NCI-H446 (cell line): ENCODE measurements at regions not wholly inside any gene's neighbourhood (a gene's known extent, or its start where the extent isn't known, plus 50 kb on each side); places are given as distances from the start of the nearest gene placed in this dataset.

ENCODE experiments used
- DNase-seq, 2 experiments: peaks; one replicate each; lab custom pipeline; 2025; lab: John Stamatoyannopoulos, UW

DNA sequence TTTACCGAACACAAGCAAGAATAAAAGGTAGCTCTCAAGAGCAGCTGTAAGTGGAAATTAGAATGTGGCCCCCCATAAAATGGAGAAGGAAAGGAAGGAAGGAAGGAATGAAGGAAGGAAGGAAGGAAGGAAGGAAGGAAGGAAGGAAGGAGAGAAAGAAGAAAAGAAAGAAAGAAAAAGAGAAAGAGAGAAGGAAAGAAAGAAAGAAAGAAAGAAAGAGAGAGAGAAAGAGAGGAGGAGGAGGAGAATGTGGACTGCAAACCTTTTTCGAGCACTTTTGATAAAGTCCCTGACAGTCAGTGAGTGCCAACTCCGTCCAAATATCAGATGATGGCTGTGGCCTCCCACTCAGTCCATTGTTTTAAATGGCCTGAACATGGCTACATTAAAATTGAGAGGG is 53.8 kb upstream of the SNX2 start:
- no peak for DNase-seq

DNA sequence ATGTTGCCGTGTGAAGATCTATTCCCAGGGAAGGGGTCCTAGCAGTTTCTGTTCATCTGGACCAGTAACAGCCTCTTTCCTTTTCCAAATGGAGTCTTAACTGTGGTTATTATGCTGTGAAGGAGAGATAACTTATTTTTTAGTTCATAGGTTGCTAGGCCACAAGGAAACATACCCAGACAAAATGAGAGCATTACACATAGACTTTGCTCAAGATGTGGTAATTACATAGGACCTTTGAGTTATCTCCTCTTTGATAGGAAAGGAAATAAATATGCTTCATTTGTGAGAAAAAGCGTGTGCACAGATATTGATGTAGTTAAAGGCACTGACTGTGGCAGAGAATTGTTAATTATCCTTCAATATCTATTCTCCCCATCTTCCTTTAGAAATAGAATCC is 52.5 kb upstream of the SNX2 start:
- DNase-seq, result no peak

DNA sequence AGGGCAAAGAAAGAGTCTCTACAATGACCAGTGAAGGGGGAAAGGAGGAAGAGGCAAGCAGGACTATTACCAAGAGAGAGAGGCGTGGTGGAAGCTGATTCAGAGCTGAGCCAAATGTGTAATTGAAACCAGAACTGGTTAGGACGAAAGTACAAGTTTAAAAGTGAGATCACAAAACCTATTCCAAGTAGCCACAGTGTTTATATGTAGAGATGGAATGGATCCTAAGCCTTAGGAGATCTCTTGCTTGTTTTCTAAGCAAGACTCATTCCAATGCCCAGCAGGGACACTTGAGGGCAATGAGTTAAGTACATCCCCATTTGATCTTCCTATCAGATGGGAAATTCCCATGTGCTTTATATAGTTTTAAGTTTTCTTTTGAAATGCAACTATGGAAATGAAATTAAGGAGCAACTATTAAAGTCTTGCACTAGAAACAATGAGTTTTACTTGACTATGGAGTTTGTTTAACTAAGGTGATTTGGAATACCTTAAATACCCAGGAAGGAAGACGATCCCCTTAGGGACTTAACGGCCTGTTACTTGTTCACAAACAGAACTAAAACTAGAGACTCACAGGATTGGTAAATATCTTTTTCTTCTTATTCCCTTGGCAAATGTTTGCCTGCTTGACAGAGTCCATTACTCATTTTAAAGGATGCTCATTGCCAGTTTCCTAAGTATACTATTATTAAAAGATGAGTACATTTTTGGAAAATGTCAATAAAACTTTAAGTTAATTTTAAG is 51.1 kb upstream of the SNX2 start:
- no peak for DNase-seq
